HEK293T (cell line): ENCODE measurements at regions not wholly inside any gene's neighbourhood (a gene's known extent, or its start where the extent isn't known, plus 50 kb on each side); places are given as distances from the start of the nearest gene placed in this dataset.

Source experiments
- FOXA1 ChIP-seq: fragments of 450-650 bp; IDR thresholded peaks from 2 replicates; pipeline ENCODE4 v1.6.1; 2016; ENCODE audit warnings: mild to moderate bottlenecking
- FOXK2 ChIP-seq: fragments of 450-650 bp; IDR thresholded peaks from 2 replicates; pipeline ENCODE4 v1.6.1; 2016; ENCODE audit warnings: mild to moderate bottlenecking
- L3MBTL2 ChIP-seq: fragments of 450-650 bp; conservative IDR thresholded peaks from 2 replicates; pipeline ENCODE4 v1.6.1; 2016; ENCODE audit warnings: mild to moderate bottlenecking
- PKNOX1 ChIP-seq: fragments of 450-650 bp; IDR thresholded peaks from 2 replicates; pipeline ENCODE4 v1.6.1; 2016
- SP1 ChIP-seq: fragments of 450-650 bp; IDR thresholded peaks from 2 replicates; pipeline ENCODE4 v1.6.1; 2017
- ZNF384 ChIP-seq: fragments of 450-650 bp; IDR thresholded peaks from 2 replicates; pipeline ENCODE4 v1.6.1; 2016

- TF ChIP-seq PKNOX1 (no peak), FOXK2 (no peak), SP1 (no peak), L3MBTL2 (no peak), ZNF384 (no peak), FOXA1 (no peak)
Observed at GRCh38 chr14:101073598-101073965, 170.1 kb upstream of the RTL1 start.
